Upper lobe of left lung (tissue), 4 donors: ENCODE measurements at regions not wholly inside any gene's neighbourhood (a gene's known extent, or its start where the extent isn't known, plus 50 kb on each side); places are given as distances from the start of the nearest gene placed in this dataset.

Experiments used
- POLR2A ChIP-seq, 4 donors: fragments of 450-650 bp; IDR thresholded peaks; one replicate each; pipeline ENCODE4 v1.5.1; 2016 to 2017; ENCODE audit warnings: antibody characterized with exemption in 4 of 4, mild to moderate bottlenecking in 2 of 4
- TF ChIP-seq, protein P1 (sequence below), 6 experiments: fragments of 450-650 bp in 4 of 6; fragments of 200-600 bp in 2 of 6; sonication (generic) in 2 of 6; IDR thresholded peaks; one replicate each; pipeline ENCODE4 v1.5.1; 2016 to 2019; ENCODE audit warnings: antibody characterized with exemption in 6 of 6

DNA sequence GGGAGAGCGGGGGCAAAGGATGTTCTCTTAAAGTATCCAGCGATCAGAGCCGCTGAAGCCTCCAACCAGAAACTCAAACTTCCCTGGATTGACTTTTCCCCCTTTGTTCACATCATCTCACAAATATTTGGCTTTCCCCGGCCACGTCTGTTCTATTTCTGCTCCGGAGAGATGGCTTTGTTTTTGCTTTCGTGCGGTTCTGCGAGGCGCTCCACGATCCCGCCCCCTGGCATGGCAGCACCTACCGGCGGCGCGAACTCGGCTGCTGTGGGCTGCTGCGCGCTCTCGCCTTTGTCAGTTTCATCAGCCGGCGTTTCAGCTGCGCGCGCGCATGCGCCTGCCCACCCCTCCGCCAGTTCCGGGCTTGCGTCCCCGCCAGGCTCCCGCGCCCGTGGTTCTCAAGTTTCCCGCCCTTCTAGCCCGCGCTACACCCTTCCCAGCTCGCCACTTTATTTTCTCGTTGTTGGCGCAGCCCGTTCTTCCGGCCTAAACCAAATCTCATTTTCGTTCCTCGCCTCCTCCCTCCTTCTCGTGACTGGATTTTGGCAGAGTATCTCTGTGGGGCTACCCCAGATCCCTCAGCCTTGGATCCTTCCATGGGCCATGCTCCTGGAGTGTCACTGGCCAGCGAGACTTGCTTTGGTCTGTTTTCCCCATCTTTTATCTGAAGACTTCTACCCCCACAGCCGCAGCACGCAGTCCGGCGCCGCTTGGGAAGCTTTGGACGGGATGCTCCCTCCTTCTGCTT lies 98.0 kb downstream of the INSIG2 start:
- TF ChIP-seq, protein P1, sequence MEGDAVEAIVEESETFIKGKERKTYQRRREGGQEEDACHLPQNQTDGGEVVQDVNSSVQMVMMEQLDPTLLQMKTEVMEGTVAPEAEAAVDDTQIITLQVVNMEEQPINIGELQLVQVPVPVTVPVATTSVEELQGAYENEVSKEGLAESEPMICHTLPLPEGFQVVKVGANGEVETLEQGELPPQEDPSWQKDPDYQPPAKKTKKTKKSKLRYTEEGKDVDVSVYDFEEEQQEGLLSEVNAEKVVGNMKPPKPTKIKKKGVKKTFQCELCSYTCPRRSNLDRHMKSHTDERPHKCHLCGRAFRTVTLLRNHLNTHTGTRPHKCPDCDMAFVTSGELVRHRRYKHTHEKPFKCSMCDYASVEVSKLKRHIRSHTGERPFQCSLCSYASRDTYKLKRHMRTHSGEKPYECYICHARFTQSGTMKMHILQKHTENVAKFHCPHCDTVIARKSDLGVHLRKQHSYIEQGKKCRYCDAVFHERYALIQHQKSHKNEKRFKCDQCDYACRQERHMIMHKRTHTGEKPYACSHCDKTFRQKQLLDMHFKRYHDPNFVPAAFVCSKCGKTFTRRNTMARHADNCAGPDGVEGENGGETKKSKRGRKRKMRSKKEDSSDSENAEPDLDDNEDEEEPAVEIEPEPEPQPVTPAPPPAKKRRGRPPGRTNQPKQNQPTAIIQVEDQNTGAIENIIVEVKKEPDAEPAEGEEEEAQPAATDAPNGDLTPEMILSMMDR (IDR thresholded peaks at IDR 0.05), result peak in 2 of 6 experiments; percentile 15
- peak in 2 of 4 donors; percentile 57 to 70 for TF ChIP-seq POLR2A (IDR thresholded peaks at IDR 0.05)
